HG03064 (cell line): ENCODE measurements at regions not wholly inside any gene's neighbourhood (a gene's known extent, or its start where the extent isn't known, plus 50 kb on each side); places are given as distances from the start of the nearest gene placed in this dataset.
"Not testable (repeated sequence)": the region's sequence is repeated elsewhere in the genome, so short reads cannot be mapped to it uniquely, and the experiment has no call there.

ENCODE experiments used
- ATAC-seq: cut with Tn5 transposase; IDR thresholded peaks from one replicate; pipeline ENCODE4 v1.9.1; 2021; ENCODE audit warnings: low read depth; ENCODE audit not compliant: unreplicated experiment

- no peak for ATAC-seq
Observed at GRCh38 chr11:135015966-135016365, 603.9 kb upstream of the B3GAT1 start.

- ATAC-seq: not testable (repeated sequence)
Observed at GRCh38 chr11:135011313-135011712, 599.3 kb upstream of the B3GAT1 start.

DNA sequence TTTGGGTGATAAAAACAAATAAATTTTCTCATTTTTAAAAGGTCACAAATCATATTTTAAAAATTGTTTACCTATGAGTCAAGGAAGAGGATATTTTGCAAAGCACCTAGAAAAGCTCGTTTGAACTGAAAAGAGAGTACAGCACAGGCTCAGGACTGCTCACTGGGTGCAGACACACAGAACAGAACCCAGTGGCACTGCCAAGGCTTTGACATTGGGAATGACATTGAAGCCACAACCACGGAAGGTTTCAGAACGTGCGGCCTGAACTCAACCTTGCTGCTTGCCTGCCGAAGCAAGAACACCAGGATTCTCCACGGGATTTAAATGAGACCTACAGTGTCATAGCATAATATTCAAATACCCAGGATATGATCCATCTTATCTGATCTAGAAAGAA lies 597.1 kb upstream of the B3GAT1 start:
- ATAC-seq: no peak

- ATAC-seq: no peak
Observed at GRCh38 chr11:135008412-135008811, 596.4 kb upstream of the B3GAT1 start.

DNA sequence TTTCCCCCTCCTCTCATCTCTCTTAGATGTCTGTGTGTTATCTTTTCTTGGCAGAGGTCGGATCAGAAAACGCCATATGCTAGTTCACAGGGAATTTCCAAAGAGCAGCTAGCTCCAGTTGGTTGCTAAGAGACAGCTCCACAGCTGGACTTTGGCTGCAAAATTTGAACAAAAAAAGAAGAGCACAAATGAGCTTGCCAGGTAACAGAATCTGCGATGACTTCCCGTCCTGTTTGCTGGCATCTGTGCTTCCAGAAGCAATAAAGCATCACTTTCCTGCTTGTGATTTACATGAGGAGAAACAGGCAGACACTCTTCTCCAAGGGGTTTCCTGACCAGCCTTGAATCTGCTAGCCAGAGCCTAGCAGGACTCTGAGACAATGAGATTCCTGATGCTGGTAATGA lies 596.0 kb upstream of the B3GAT1 start:
- no peak for ATAC-seq

- ATAC-seq: no peak
Observed at GRCh38 chr11:135006800-135007199, 594.8 kb upstream of the B3GAT1 start.

GRCh38 chr11:135004495-135004894 lies 592.5 kb upstream of the B3GAT1 start:
- no peak for ATAC-seq

- ATAC-seq: no peak
Observed at GRCh38 chr11:135002236-135002635, 590.2 kb upstream of the B3GAT1 start.

- no peak for ATAC-seq
Observed at GRCh38 chr11:135001581-135001980, 589.5 kb upstream of the B3GAT1 start.

- ATAC-seq: not testable (repeated sequence)
Observed at GRCh38 chr11:135001065-135001464, 589.0 kb upstream of the B3GAT1 start.

GRCh38 chr11:134999590-134999989 lies 587.5 kb upstream of the B3GAT1 start:
- ATAC-seq: no peak

DNA sequence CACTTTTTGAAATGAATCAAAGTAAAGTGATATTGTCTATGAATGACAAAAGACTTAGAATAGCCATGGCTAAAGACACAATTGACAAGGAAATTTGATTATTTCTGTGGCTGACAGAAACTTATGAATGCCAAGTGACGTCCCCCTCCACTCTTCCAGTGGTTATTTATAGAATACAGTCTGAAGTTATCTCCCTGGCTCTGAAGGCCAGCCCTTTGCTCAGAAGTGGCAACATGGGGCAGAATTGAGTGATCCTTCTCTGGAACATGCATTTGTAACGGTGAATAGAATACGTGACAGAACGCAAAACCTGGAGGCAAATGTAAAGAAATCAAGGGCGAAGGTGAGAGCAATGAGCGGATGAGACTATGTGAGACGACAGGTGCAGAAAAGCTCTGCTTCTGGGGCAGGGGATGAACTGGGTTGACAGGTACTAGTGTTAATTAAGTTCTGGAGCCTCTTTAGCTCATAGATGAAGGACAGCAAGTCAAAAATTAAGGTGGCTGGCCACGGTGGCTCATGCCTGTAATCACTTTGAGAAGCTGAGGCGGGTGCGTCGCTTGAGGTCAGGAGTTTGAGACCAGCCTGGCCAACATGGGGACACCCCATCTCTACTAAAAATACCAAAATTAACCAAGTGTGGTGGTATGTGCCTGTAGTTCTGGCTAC lies 585.7 kb upstream of the B3GAT1 start:
- ATAC-seq: no peak

DNA sequence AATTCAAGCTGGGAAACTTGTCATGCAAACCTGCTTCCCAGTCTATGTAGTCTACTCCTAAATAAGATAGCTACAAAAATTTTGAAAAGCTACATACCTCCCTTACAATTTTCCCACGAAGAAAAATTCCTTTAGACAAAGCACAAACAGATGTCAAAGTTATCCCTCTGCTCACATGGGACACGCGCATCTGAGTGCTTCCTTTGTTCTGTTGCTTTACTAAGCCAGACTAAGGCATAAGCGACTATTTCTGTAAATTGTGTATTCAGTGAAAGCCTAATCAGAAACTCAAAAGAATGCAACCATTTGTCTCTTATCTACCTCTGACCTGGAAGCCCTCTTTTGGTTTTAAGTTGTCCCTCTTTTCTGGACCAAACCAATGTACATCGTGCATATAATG lies 583.7 kb upstream of the B3GAT1 start:
- no peak for ATAC-seq

DNA sequence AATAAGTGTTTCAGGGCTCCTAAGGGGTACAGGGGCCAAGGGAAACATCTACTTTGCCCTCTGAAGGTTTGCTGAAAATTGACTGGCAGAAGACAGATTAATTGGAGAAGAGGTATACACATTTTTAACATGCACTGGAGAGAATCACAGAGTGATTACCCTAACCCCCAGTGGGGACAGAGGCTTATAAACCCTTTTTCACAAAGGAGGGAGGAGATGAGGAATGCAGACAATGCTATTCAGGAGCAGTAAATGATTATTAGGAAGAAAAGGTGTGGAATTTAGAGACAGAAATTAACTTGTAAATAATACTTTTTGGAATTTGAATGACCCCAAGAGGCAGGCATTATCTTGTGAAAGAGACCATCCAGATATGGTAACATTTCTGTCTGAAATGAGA lies 582.4 kb upstream of the B3GAT1 start:
- no peak for ATAC-seq

GRCh38 chr11:134993691-134994243 lies 581.7 kb upstream of the B3GAT1 start:
- no peak for ATAC-seq

DNA sequence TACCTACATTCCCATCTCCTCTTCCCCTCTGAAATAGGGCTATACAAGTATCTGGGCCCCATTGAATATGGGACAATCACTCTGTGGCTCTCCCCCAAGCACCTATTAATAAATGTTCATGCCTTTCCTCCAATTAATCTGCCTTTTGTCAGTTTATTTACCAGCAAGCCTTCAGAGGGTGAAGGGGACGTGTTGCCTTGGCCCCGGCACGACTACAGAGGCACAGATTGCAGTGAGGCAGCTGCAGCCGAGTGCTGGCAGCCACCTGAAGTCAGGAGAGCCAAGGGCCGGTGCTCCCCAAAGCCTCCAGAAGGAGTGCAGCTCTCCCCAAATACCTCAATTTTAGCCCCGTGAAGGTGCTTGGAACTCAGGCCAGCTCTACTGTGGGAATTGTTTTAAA lies 580.9 kb upstream of the B3GAT1 start:
- no peak for ATAC-seq

DNA sequence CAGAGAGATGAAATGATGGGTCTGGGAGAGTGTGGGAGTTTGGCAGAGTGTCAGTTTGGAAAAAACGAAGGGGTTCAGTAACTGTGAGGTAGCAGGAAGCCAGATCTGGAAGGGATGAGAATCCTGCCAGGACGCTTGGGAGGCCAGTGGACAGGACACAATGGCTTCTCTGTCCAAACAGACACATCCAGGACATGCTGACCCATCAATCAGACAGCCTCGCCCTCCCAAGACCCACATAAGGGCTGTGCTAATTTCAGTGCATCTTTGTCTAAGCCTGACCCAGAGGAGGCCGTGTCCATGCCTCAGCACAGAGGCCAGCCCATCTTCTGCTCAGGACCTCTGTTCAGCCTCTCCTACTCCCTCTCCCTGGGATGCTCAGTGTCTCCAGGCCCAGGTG lies 576.5 kb upstream of the B3GAT1 start:
- no peak for ATAC-seq

DNA sequence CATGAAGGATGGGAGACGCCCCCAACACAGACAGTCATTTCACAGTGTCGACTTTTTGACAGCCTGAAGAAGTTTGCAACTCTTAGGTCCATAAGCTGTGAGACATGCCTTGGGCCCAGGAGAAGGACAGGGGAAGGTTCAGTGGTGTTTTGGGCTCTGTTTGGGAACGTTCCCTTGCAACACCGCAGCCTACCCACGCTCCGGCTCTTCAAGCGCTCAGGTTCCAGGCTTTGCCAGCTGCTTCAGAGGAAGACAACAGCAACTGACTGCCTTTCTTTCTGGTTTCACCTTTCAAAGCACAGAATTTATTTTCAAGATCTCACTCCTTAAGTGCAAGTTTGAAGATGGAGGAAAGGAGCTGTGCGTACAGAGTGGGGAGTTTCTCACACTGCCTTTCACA lies 575.8 kb upstream of the B3GAT1 start:
- ATAC-seq: no peak

DNA sequence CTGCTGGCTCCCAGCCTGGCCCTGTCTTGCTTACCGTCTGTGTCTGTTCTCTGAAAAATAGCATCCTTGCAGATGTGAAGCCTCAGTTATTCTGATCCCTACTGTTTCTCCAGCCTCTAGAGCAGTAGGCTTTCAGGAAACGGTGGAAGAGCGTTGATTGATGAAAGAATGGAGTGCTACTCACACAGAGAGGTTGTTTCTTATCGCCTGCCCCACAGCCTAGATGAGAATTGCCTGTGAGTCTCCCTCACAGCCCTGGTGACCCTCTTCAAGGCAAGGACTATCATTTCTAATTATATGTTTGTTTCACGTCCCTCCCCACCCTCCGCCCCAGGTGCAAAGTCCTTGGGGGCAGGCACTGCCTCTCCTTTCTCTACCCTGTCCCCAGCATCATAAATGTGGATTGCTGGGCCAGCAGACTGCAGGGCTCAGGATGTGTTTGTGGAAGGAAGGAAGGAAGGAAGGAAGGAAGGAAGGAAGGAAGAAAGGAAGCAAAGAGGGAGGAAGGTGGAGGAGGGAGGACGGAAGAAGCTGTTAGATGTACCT lies 575.3 kb upstream of the B3GAT1 start:
- no peak for ATAC-seq

DNA sequence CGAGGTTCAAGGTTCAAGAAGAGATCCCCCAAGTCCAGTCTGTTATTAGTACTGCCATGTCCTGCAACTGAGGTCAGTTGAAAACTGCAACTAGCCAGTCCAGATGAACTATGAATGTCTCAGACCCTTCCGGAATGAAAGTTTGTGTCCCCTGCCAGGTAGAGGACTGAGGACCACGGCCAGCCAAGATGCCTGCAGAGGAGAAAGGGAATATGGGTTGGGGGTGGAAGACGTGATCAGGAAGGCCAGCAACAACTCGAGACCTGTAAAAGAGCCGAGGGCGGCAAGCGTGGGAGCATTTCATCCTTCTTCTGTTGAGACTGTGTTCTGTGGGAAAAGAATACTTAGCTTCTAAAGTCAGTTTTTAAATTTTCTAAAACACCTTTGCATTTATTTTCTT lies 572.4 kb upstream of the B3GAT1 start:
- ATAC-seq: no peak

GRCh38 chr11:134982432-134982831 lies 570.4 kb upstream of the B3GAT1 start:
- not testable (repeated sequence) for ATAC-seq

DNA sequence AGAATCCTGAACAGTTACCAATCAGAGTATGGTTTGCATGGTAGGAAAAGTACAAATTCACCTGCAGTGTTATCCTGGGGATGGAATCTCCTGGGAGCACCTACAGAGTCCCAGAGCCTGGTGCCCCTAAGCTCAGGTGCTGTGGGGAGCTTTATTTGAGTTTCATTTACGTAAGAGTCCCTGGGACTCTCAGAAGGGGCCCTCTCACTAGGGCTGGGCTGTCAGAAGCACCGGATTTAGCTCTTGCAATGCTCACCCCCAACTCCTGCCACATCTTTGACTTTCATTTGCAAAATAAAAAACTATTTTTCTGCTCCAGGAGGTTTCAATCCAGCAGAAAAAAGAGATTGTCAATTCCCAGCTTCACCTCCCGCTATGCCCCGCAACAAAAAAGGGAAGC lies 569.8 kb upstream of the B3GAT1 start:
- ATAC-seq: no peak
